Breast epithelium (tissue), 4 donors: ENCODE measurements at regions not wholly inside any gene's neighbourhood (a gene's known extent, or its start where the extent isn't known, plus 50 kb on each side); places are given as distances from the start of the nearest gene placed in this dataset.

Experiments used
- DNase-seq, 2 donors: peaks; one replicate each; pipeline ENCODE4 v3.0.0-alpha.2; 2019; ENCODE audit warnings: low spot score in 2 of 2
- H3K27ac ChIP-seq, 2 donors: fragments of 200-600 bp; sonication (generic) in 1 of 2; one replicate each; pipeline ENCODE4 v1.5.1; 2016 to 2019; ENCODE audit warnings: mild to moderate bottlenecking in 1 of 2
- H3K27me3 ChIP-seq, 2 donors: fragments of 200-600 bp; sonication (generic) in 1 of 2; one replicate each; pipeline versions ENCODE4 v1.5.1 to v1.6.0; 2017 to 2019; ENCODE audit warnings: control low read depth in 1 of 2, mild to moderate bottlenecking in 1 of 2
- H3K36me3 ChIP-seq: fragments of 200-600 bp; one replicate; pipeline ENCODE4 v1.5.1; 2019
- H3K4me1 ChIP-seq, 2 donors: fragments of 200-600 bp; sonication (generic); one replicate each; pipeline ENCODE4 v1.5.1; 2016 to 2019; ENCODE audit warnings: control low read depth in 1 of 2
- H3K4me3 ChIP-seq, 3 donors: fragments of 200-600 bp; sonication (generic); 1 replicate in 2 of 3; 2 replicates in 1 of 3; pipeline ENCODE4 v1.5.1; 2016 to 2019; ENCODE audit warnings: mild to moderate bottlenecking in 3 of 3, moderate library complexity in 2 of 3
- H3K9me3 ChIP-seq, 2 donors: fragments of 200-600 bp; sonication (generic) in 1 of 2; one replicate each; pipeline ENCODE4 v1.5.1; 2016 to 2019; ENCODE audit warnings: control low read depth in 1 of 2
- POLR2A ChIP-seq: fragments of 450-650 bp; IDR thresholded peaks from one replicate; pipeline ENCODE4 v1.6.1; 2016; ENCODE audit warnings: antibody characterized with exemption, mild to moderate bottlenecking, moderate library complexity
- POLR2AphosphoS5 ChIP-seq, 3 donors: sonication (generic); formaldehyde crosslinking; IDR thresholded peaks; one replicate each; pipeline ENCODE4 v1.6.1; 2017; ENCODE audit warnings: antibody characterized with exemption in 3 of 3
- intact Hi-C: fragments of 100-400 bp; cut with DNase I; formaldehyde crosslinking; loops from one replicate; pipeline ENCODE4 v1.15.1; 2023; ENCODE audit warnings: low total_unique reads
- TF ChIP-seq, protein P1 (sequence below), 3 donors: fragments of 450-650 bp; IDR thresholded peaks; one replicate each; pipeline ENCODE4 v1.5.1; 2016 to 2017; ENCODE audit warnings: antibody characterized with exemption in 3 of 3, mild to moderate bottlenecking in 3 of 3, moderate library complexity in 3 of 3

GRCh38 chr3:87462228-87462627, 185.8 kb upstream of the POU1F1 start:
- no peaks in the 10 kb centered on the region for H3K4me1 ChIP-seq
- intact Hi-C loops = no loop called here
- H3K9me3 ChIP-seq = peaks cover 0 to 8% of the 10 kb centered on the region in 2 donors
- DNase-seq = no peak
- TF ChIP-seq POLR2A (no peak), POLR2AphosphoS5 (IDR thresholded peaks at IDR 0.05) (no peak)
- TF ChIP-seq, protein P1, sequence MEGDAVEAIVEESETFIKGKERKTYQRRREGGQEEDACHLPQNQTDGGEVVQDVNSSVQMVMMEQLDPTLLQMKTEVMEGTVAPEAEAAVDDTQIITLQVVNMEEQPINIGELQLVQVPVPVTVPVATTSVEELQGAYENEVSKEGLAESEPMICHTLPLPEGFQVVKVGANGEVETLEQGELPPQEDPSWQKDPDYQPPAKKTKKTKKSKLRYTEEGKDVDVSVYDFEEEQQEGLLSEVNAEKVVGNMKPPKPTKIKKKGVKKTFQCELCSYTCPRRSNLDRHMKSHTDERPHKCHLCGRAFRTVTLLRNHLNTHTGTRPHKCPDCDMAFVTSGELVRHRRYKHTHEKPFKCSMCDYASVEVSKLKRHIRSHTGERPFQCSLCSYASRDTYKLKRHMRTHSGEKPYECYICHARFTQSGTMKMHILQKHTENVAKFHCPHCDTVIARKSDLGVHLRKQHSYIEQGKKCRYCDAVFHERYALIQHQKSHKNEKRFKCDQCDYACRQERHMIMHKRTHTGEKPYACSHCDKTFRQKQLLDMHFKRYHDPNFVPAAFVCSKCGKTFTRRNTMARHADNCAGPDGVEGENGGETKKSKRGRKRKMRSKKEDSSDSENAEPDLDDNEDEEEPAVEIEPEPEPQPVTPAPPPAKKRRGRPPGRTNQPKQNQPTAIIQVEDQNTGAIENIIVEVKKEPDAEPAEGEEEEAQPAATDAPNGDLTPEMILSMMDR (IDR thresholded peaks at IDR 0.05) = no peak
- no peak overlapping the region for H3K4me3 ChIP-seq
- H3K27me3 ChIP-seq = no peaks in the 10 kb centered on the region
- no peak overlapping the region for H3K27ac ChIP-seq
- no peaks in the 10 kb centered on the region for H3K36me3 ChIP-seq

DNA sequence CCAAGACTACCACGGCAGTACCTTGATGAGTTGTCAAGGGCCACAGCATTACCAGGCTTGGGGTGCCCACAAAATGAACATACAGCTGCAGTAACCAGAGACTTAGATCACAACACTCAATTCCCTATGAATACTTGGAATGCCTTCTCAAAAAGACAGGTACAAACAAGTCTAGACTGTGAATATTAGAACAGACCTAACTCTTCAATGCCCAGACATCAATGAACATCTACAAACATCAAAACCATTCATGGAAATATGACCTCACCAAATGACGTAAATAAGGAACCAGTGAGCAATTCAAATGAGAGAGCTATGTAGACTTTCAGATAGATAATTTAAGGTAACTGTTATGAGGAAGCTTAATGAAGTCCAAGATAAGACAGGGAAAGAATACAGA, 185.1 kb upstream of the POU1F1 start:
- no peak for DNase-seq
- peak overlapping the region in 1 of 2 donors; percentile 43 for H3K27ac ChIP-seq
- H3K36me3 ChIP-seq = no peaks in the 10 kb centered on the region
- peaks cover 0 to 8% of the 10 kb centered on the region in 2 donors for H3K9me3 ChIP-seq
- TF ChIP-seq, protein P1 (IDR thresholded peaks at IDR 0.05) = no peak
- no peak for TF ChIP-seq POLR2AphosphoS5 (IDR thresholded peaks at IDR 0.05)
- no peak for TF ChIP-seq POLR2A
- intact Hi-C loops = no loop called here
- no peak overlapping the region for H3K4me3 ChIP-seq
- no peaks in the 10 kb centered on the region for H3K4me1 ChIP-seq
- H3K27me3 ChIP-seq = no peaks in the 10 kb centered on the region

- no peaks in the 10 kb centered on the region for H3K36me3 ChIP-seq
- H3K27ac ChIP-seq = peak overlapping the region in 1 of 2 donors; percentile 43
- no peak for DNase-seq
- intact Hi-C loops = no loop called here
- no peaks in the 10 kb centered on the region for H3K27me3 ChIP-seq
- no peak for TF ChIP-seq POLR2AphosphoS5 (IDR thresholded peaks at IDR 0.05)
- TF ChIP-seq, protein P1 (IDR thresholded peaks at IDR 0.05) = no peak
- TF ChIP-seq POLR2A = no peak
- peaks cover 0 to 4% of the 10 kb centered on the region in 2 donors for H3K9me3 ChIP-seq
- H3K4me3 ChIP-seq = no peak overlapping the region
- H3K4me1 ChIP-seq = no peaks in the 10 kb centered on the region
Measured at GRCh38 chr3:87461036-87461435, 184.7 kb upstream of the POU1F1 start.

GRCh38 chr3:87448558-87448957, 172.2 kb upstream of the POU1F1 start:
- peaks cover 5 to 10% of the 10 kb centered on the region in 2 donors for H3K9me3 ChIP-seq
- H3K4me1 ChIP-seq = no peaks in the 10 kb centered on the region
- no peaks in the 10 kb centered on the region for H3K27me3 ChIP-seq
- no peak overlapping the region for H3K27ac ChIP-seq
- intact Hi-C loops = no loop called here
- no peak for TF ChIP-seq POLR2A
- TF ChIP-seq POLR2AphosphoS5 (IDR thresholded peaks at IDR 0.05) = no peak
- TF ChIP-seq, protein P1 (IDR thresholded peaks at IDR 0.05) = no peak
- no peaks in the 10 kb centered on the region for H3K36me3 ChIP-seq
- no peak overlapping the region for H3K4me3 ChIP-seq
- no peak for DNase-seq

- H3K4me3 ChIP-seq = no peak overlapping the region
- DNase-seq = no peak
- intact Hi-C loops = no loop called here
- H3K4me1 ChIP-seq = no peaks in the 10 kb centered on the region
- no peaks in the 10 kb centered on the region for H3K36me3 ChIP-seq
- TF ChIP-seq, protein P1 (IDR thresholded peaks at IDR 0.05) = no peak
- no peak for TF ChIP-seq POLR2A
- no peak for TF ChIP-seq POLR2AphosphoS5 (IDR thresholded peaks at IDR 0.05)
- H3K27me3 ChIP-seq = no peaks in the 10 kb centered on the region
- H3K27ac ChIP-seq = no peak overlapping the region
- peaks cover 5 to 10% of the 10 kb centered on the region in 2 donors for H3K9me3 ChIP-seq
Measured at GRCh38 chr3:87446849-87447387, 170.5 kb upstream of the POU1F1 start.
